ENCODE measurements at regions not wholly inside any gene's neighbourhood (a gene's known extent, or its start where the extent isn't known, plus 50 kb on each side); places are given as distances from the start of the nearest gene placed in this dataset.

- Histone ChIP-seq H3K27ac (no peak overlapping the region), H3K4me3 (no peak overlapping the region), H3K4me2 (no peak overlapping the region), H3K4me1 (no peaks in the 10 kb centered on the region), H3K9me3 (no peaks in the 10 kb centered on the region)
- no peak for FAIRE-seq
- no peak for TF ChIP-seq CTCF (IDR thresholded peaks at IDR 0.05)
- no peak for TF ChIP-seq HOXB5 (CRISPR knock-in tag; IDR thresholded peaks at IDR 0.05)
- TF ChIP-seq MAFK (IDR thresholded peaks at IDR 0.05; ENCODE audit: partially characterized antibody): no peak
- no peak for TF ChIP-seq ATOH8 (CRISPR knock-in tag; IDR thresholded peaks at IDR 0.05; ENCODE audit: low read depth)
- whole genome bisulfite sequencing (ENCODE audit: missing lambda C conversion rate): 0% methylated on average over 1 of the region's 1 CpG
- ChIA-PET CTCF (no interaction called here), POLR2A (no interaction called here)
- no peak for DNase-seq (ENCODE audit: low read depth in 1 of 2, low spot score in 1 of 2)
- ATAC-seq: no peak
Observed at GRCh38 chr5:41656597-41656996, 146.2 kb upstream of the PLCXD3 start.

GRCh38 chr5:41650131-41650530, 139.7 kb upstream of the PLCXD3 start:
- no peak overlapping the region for H3K4me3 ChIP-seq
- ATAC-seq (no peak), DNase-seq (ENCODE audit: low read depth in 1 of 2, low spot score in 1 of 2) (no peak), FAIRE-seq (no peak)
- no peak for TF ChIP-seq CHD4 (IDR thresholded peaks at IDR 0.05; ENCODE audit: borderline replicate concordance)
- no peak for TF ChIP-seq JUN (IDR thresholded peaks at IDR 0.05)
- no peak for TF ChIP-seq RAD21 (conservative IDR thresholded peaks at IDR 0.05 in 1 of 2, IDR thresholded peaks at IDR 0.05 in 1 of 2)
- no peak for TF ChIP-seq MAX (IDR thresholded peaks at IDR 0.05)
- no peak for TF ChIP-seq HOXA7 (CRISPR knock-in tag; IDR thresholded peaks at IDR 0.05)
- TF ChIP-seq ZFP36 (IDR thresholded peaks at IDR 0.05; ENCODE audit: borderline replicate concordance, partially characterized antibody): no peak
- no peak for TF ChIP-seq NR3C1 (IDR thresholded peaks at IDR 0.05)
- no peak for TF ChIP-seq FOXS1 (CRISPR knock-in tag; IDR thresholded peaks at IDR 0.05)
- no peak for TF ChIP-seq FOSL2 (IDR thresholded peaks at IDR 0.05)
- no peak for TF ChIP-seq FOSL2 (CRISPR knock-in tag; IDR thresholded peaks at IDR 0.05)
- H3K4me1 ChIP-seq: no peaks in the 10 kb centered on the region
- ChIA-PET POLR2A (no interaction called here), CTCF (no interaction called here)
- no peak overlapping the region for H3K4me2 ChIP-seq
- 21% methylated on average over 6 of the region's 6 CpGs for WGBS (ENCODE audit: missing lambda C conversion rate)
- no peaks in the 10 kb centered on the region for H3K9me3 ChIP-seq
- no peak overlapping the region for H3K27ac ChIP-seq

- no peak for ATAC-seq
- FAIRE-seq: no peak
- Histone ChIP-seq H3K27ac (no peak overlapping the region), H3K4me3 (no peak overlapping the region), H3K9me3 (no peaks in the 10 kb centered on the region), H3K4me1 (no peaks in the 10 kb centered on the region), H3K4me2 (no peak overlapping the region)
- ChIA-PET POLR2A (no interaction called here), CTCF (no interaction called here)
- WGBS (ENCODE audit: missing lambda C conversion rate): 22% methylated on average over 3 of the region's 3 CpGs
- TF ChIP-seq POLR2AphosphoS2 (conservative IDR thresholded peaks at IDR 0.05; ENCODE audit: low read length) (no peak), POLR2A (IDR thresholded peaks at IDR 0.05; ENCODE audit: low read length) (no peak), HOXA7 (CRISPR knock-in tag; IDR thresholded peaks at IDR 0.05) (no peak), ATOH8 (CRISPR knock-in tag; IDR thresholded peaks at IDR 0.05; ENCODE audit: low read depth) (no peak), USF2 (IDR thresholded peaks at IDR 0.05) (no peak)
- no peak for DNase-seq (ENCODE audit: low read depth in 1 of 2, low spot score in 1 of 2)
Observed at GRCh38 chr5:41649659-41650058, 139.3 kb upstream of the PLCXD3 start.

GRCh38 chr5:41648996-41649395, 138.6 kb upstream of the PLCXD3 start:
- WGBS (ENCODE audit: missing lambda C conversion rate): 0% methylated on average over 2 of the region's 2 CpGs
- CTCF ChIA-PET: no interaction called here
- H3K4me1 ChIP-seq: no peaks in the 10 kb centered on the region
- no peak for ATAC-seq
- no peak overlapping the region for H3K27ac ChIP-seq
- no peak overlapping the region for H3K4me2 ChIP-seq
- DNase-seq (ENCODE audit: low read depth in 1 of 2, low spot score in 1 of 2): no peak
- H3K4me3 ChIP-seq: no peak overlapping the region
- H3K9me3 ChIP-seq: no peaks in the 10 kb centered on the region
- FAIRE-seq: no peak
- POLR2A ChIA-PET: no interaction called here
- TF ChIP-seq ZNF302 (CRISPR knock-in tag; IDR thresholded peaks at IDR 0.05): no peak
- TF ChIP-seq PHF8 (IDR thresholded peaks at IDR 0.05; ENCODE audit: borderline replicate concordance, low read depth): no peak
- TF ChIP-seq CEBPB (IDR thresholded peaks at IDR 0.05): no peak
- TF ChIP-seq CHD4 (IDR thresholded peaks at IDR 0.05; ENCODE audit: borderline replicate concordance): no peak
- no peak for TF ChIP-seq NR3C1 (IDR thresholded peaks at IDR 0.05)
- no peak for TF ChIP-seq ZC3H11A (IDR thresholded peaks at IDR 0.05)
- TF ChIP-seq BCL3 (IDR thresholded peaks at IDR 0.05): no peak
- TF ChIP-seq NPAS2 (CRISPR knock-in tag; IDR thresholded peaks at IDR 0.05; ENCODE audit: borderline replicate concordance): no peak
- no peak for TF ChIP-seq CBX2 (IDR thresholded peaks at IDR 0.05; ENCODE audit: borderline replicate concordance, low read depth)
- TF ChIP-seq EHMT2 (IDR thresholded peaks at IDR 0.05; ENCODE audit: low read depth): no peak

All from A549 (cell line).